ENCODE measurements at regions not wholly inside any gene's neighbourhood (a gene's known extent, or its start where the extent isn't known, plus 50 kb on each side); places are given as distances from the start of the nearest gene placed in this dataset.

DNA sequence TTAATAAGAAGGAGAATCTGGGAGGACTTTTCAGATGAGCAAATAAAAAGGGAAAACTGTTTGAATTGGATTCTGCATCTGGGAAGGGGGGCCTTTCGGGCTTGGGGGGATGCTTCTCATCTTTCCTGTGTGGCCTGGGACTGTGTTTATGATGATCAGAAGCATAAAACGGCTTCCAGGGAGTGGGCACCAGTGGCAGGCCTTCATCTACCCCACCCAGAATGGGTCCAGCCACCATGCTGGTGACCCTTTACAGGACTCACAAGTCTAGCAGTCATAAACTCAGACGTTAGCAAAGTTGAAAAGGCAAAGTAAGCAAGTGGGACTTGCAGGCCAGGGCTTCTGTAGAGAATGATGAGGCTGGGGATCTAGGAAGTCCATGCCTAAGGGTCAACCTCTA lies 198.3 kb upstream of the ZMIZ1 start:
- H3K4me3 ChIP-seq (ENCODE audit: low read depth, low read length) = no peak overlapping the region
- no peak for DNase-seq (ENCODE audit: low read depth)
- in situ Hi-C loops (cut with HindIII; ENCODE audit: low sequenced_read_pairs) = no loop called here
- TF ChIP-seq, protein P1, sequence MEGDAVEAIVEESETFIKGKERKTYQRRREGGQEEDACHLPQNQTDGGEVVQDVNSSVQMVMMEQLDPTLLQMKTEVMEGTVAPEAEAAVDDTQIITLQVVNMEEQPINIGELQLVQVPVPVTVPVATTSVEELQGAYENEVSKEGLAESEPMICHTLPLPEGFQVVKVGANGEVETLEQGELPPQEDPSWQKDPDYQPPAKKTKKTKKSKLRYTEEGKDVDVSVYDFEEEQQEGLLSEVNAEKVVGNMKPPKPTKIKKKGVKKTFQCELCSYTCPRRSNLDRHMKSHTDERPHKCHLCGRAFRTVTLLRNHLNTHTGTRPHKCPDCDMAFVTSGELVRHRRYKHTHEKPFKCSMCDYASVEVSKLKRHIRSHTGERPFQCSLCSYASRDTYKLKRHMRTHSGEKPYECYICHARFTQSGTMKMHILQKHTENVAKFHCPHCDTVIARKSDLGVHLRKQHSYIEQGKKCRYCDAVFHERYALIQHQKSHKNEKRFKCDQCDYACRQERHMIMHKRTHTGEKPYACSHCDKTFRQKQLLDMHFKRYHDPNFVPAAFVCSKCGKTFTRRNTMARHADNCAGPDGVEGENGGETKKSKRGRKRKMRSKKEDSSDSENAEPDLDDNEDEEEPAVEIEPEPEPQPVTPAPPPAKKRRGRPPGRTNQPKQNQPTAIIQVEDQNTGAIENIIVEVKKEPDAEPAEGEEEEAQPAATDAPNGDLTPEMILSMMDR (IDR thresholded peaks at IDR 0.05; ENCODE audit: low read depth, low read length, missing control alignments) = no peak

DNA sequence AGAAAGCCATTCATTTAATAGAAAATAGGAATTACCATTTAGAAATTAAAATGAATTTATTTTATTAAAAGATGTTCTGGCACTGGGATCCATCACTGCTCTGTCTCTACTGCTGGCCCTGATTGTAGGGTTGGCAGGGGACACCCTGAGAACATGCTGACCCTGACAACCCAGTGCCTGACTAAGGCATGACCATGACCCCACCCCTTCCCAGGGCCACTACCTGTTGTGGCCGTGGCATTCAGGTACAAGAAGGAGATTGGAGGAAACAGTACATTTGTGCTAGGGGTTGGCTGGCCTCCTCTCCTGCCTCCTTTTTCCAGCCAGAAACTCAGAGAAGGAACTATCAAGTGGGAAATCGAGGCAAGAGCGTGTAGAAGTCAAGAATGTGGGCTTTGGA lies 197.0 kb upstream of the ZMIZ1 start:
- in situ Hi-C loops (cut with HindIII; ENCODE audit: low sequenced_read_pairs) = no loop called here
- DNase-seq (ENCODE audit: low read depth) = no peak
- no peak overlapping the region for H3K4me3 ChIP-seq (ENCODE audit: low read depth, low read length)
- TF ChIP-seq, protein P1 (IDR thresholded peaks at IDR 0.05; ENCODE audit: low read depth, low read length, missing control alignments) = no peak

DNA sequence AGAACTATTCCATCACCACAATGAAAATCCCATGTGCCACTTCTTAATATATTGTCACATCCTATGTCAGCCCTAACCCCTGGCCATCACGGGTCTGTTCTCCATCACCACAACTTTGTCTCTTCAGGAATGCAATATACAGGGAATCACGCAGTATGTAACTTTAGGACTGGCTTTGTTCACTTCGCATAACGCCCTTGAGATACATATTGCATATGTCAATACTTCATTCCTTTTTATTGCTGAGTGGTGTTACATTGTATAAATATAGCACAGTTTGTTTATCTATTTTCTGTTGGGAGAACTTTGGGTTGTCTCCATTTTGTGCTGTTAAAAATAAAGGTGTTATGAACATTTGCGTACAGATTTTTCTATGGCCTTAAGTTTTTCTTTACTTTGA lies 195.4 kb upstream of the ZMIZ1 start:
- no peak overlapping the region for H3K4me3 ChIP-seq (ENCODE audit: low read depth, low read length)
- in situ Hi-C loops (cut with HindIII; ENCODE audit: low sequenced_read_pairs) = no loop called here
- DNase-seq (ENCODE audit: low read depth) = no peak
- TF ChIP-seq, protein P1 (IDR thresholded peaks at IDR 0.05; ENCODE audit: low read depth, low read length, missing control alignments) = no peak

DNA sequence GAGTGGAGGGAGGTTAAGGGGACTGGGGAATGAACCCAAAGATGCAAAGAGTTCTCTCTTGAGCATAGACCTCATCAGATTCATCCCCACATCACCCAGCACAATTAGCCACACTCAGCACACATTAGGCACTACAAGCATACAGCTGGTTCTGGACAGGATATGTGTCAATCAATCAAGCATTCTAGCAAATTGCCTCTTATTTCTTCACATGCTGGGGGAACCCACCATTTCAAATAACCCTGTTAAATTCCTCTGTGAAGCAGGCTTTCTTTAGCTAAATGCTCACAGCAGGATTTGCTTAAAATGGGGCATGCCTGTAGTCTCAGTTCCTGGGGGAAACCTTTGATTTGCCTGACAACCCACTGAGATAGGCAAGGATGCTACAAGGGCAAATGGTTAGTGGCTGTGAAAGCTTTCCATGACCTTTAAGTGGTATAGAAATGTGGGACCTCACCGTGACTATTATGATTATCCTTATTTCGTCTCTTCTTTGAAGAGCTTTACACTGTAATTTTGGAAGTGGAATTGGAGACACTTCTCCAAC lies 193.4 kb upstream of the ZMIZ1 start:
- H3K4me3 ChIP-seq (ENCODE audit: low read depth, low read length) = no peak overlapping the region
- in situ Hi-C loops (cut with HindIII; ENCODE audit: low sequenced_read_pairs) = no loop called here
- TF ChIP-seq, protein P1 (IDR thresholded peaks at IDR 0.05; ENCODE audit: low read depth, low read length, missing control alignments) = no peak
- DNase-seq (ENCODE audit: low read depth) = no peak

DNA sequence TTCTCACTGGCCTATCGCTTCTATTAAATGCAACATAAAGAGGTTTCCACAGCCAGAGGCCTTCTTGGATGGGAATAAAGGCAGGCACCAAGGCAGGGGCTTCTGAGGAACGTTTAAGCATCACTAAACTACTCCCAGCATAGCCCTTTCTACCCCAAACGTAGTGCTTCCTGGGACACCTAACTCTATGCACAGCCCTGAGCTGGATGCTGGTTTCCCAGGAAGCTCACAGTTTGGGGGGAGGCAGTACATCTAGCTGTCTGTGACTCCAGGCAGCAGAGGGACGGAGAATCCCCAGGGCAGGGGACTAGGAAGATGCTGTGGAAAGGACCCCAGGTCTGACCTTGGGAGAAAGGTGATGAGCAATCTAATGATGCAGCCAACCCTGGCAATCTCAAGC lies 192.8 kb upstream of the ZMIZ1 start:
- in situ Hi-C loops (cut with HindIII; ENCODE audit: low sequenced_read_pairs) = no loop called here
- DNase-seq (ENCODE audit: low read depth) = no peak
- TF ChIP-seq, protein P1 (IDR thresholded peaks at IDR 0.05; ENCODE audit: low read depth, low read length, missing control alignments) = no peak
- H3K4me3 ChIP-seq (ENCODE audit: low read depth, low read length) = no peak overlapping the region

DNA sequence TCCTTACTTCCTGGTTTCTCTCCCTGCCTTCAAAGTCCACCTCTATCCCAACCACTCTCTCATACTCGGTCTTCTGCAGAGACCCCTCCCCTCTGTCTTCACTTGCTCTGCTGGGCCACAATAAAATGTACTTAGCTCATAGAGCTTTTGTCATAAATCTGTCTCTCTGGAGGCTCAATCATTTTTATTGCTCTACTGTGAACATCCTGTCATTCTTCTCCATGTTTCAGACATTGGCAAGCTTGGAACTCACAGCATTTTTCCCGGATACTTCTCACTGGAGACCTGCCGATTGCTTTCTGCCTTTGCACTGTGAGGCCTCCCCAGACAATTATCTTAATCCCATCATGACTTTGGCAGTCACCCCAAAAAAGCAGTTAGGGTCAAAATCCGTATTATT lies 192.3 kb upstream of the ZMIZ1 start:
- in situ Hi-C loops (cut with HindIII; ENCODE audit: low sequenced_read_pairs) = no loop called here
- no peak for DNase-seq (ENCODE audit: low read depth)

More for the DNA sequence above, 192.3 kb upstream of the ZMIZ1 start:
- H3K4me3 ChIP-seq (ENCODE audit: low read depth, low read length) = no peak overlapping the region
- TF ChIP-seq, protein P1 (IDR thresholded peaks at IDR 0.05; ENCODE audit: low read depth, low read length, missing control alignments) = no peak
